HG02870 (cell line): ENCODE measurements at regions not wholly inside any gene's neighbourhood (a gene's known extent, or its start where the extent isn't known, plus 50 kb on each side); places are given as distances from the start of the nearest gene placed in this dataset.

Experiments
- ATAC-seq: cut with Tn5 transposase; IDR thresholded peaks from one replicate; pipeline ENCODE4 v1.9.1; 2021; ENCODE audit warnings: mild to moderate bottlenecking, moderate library complexity; ENCODE audit not compliant: unreplicated experiment

DNA sequence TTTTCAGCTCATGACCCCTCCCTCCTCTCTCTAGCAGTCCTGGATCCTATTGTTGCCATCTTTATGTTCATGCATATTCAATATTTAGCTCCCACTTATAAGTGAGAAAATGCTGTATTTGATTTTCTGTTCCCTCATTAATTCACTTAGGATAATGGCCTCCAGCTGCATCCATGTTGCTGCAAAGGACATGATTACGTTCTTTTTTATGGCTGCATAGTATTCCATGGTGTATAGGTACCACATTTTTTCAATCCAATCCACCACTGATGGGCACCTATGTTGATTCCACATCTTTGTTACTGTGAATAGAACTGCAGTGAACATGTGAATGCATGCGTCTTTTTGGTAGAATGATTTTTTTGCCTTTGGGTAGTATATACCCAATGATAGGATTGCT is 188.4 kb downstream of the FOXL1 start:
- no peak for ATAC-seq

DNA sequence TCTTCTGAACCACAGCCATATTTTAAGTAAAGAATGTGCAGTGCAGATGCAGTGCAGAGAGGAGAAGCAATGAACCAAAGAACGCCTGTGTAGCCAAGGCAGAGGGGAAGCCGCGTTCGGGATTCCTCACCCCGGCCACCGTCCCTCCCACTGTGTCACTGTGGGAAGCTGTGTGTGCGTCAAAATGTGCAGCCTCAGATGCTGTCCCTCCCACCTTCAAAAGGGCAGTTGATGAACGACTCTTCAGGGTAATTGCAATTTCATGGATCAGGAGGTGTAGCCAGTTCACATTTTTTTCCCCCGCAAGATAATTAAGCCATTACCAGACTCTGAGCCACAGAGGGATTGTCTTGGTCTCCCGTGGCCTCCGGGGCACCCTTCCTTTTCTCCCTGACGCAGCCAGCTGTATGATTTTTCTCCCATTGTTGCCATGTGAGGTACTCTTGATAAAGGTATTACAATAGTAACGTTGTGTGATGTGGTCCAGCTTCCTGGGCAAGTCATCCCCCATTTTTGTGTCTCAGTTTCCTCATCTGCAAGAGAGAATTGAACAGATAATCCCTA is 190.0 kb downstream of the FOXL1 start:
- no peak for ATAC-seq

DNA sequence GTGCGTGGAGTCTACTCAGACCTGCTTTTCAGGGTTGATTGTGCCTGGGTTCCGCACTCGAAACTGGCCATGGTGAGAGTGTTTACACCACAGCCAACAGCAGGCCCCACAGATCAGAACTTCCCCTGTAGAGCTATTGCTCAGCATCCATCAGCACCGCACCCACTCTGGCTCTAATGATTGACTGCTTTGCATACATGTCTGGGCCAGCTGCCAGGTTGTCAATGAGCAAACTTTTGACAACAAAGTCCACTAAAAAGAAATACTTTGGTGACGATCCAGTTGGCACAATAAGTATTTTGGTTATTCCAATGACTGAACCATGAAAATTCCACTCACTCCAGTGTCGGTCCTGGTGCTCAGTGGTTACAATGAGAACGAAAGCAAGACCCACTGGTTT is 190.7 kb downstream of the FOXL1 start:
- no peak for ATAC-seq

DNA sequence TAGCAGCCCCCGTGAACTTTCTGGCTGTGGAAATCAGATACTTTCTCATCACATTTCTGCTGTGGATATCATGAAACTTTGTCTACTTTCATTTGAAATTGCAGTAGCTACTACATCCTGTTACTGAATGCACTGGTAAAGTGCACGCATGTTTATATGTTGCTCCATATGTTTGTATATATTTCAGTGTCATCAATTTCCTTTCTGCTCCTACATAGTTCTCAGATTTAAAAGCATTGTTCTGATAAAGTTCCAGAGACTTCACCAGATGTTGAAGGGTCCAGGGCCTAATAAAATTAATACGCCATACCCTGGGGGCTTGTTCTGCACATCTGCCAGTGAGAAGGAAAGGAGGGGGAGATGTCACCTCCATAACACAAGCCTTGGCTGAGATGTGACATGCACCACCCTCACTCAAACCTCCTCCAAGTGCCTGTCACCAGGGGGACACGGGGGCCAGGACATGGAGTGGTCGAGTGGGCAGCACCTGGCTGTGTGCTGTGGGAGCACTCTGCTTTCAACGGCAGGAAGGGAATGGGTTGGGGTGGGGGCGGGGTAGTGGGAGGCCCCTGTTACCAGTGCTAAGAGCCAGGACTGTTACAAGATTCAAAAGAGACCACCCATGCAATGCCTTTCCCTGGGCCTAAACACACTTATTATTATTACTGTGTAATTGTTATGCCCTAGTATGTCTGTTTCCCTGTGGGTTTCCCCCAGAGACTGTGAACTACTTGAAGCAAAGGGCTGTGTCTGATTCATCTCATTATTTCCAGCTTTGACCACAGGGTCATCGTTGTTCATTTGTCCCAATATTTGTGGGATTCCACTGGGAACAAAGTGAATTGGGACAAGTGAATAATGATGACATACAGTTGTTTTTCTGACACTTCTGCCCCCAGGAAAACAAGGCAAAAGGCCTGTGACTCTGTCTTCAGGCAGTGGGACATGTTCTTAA is 193.4 kb downstream of the FOXL1 start:
- no peak for ATAC-seq

DNA sequence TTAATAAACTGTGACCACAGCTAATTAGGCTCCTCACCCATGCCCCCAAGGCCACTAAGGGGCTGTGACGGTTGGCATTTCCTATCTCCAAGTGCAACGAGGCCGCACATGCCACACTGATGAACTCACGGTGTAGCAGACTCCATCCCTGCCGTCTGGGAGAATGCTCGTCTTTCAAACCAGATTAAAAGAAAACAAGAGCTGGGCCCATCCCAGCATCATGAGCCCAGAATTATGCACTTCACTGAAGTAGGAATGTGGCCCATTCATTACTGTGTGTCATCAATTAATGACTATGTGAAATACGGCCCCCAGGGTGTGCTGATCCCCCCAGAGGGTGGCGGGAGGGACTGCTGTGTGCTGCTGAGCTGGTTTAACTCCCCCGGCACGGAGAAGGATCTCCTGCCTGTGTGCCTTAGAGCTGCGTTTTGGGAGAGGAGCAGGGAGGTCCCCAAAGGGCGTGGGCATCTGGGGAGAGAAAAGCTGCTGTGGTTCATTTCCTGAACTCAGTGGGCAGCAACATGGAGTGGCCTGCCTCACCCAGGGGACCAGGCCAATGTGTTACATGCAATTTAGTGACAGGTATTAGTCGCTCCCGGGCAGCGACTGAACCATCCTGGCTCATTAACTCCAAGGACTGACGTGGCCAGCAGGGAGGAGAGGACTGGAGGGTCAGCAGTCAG is 194.5 kb downstream of the FOXL1 start:
- ATAC-seq: no peak

DNA sequence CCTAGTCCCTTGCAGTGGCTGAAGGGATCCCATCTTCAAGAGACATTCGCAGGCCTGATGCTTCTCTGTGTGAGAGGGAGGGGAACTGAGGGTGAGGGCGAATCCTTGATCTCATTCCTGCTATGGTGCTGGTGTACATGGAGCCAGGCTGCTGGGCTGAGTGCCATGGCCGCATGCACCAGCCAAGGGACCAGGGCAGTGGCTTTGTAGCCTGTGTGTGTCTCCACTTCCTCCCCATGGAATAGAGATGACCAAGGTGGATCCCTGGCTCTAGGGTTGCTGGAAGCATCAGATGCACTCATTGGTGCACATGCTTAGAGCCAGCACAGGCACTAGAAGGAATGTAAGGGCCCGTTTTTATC is 195.0 kb downstream of the FOXL1 start:
- ATAC-seq: no peak

DNA sequence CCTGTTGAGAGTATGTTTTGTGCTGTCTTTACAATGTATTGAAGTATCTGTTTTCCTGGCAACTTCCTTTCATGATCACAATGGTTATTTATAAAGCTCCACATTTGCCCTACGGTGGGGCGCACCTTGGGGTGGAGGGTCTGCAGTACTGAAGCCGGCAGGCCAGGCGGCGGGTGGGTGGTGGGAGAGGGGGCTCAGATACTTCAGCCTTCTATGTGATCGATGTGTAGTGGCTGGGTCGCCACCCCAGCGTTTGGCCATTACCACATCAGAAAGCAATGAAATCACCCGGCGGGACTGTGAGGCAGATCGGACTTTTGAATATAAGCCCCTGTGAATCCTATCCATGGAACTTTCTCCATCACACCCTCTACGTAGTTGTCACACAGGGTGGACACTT is 196.6 kb downstream of the FOXL1 start:
- no peak for ATAC-seq

DNA sequence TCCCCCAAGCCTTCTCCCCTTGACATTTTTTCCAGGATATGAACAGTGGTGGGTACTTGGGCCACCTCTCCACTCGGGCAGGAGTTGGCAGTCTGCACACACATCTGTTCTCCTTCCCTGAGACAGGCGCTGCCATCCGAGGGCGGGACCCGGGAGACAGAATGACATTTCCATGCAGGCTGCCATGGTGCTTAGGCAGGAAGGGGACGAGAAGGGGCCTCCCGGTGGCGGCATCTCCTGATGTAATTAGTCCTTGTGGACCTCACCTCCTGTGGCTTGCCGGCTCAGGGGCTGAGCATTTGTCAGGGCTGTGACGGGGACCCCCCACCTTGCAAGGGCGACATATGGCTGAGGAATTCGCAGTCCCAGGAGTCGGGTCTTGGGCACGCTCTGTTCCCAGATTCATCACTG is 197.2 kb downstream of the FOXL1 start:
- no peak for ATAC-seq

DNA sequence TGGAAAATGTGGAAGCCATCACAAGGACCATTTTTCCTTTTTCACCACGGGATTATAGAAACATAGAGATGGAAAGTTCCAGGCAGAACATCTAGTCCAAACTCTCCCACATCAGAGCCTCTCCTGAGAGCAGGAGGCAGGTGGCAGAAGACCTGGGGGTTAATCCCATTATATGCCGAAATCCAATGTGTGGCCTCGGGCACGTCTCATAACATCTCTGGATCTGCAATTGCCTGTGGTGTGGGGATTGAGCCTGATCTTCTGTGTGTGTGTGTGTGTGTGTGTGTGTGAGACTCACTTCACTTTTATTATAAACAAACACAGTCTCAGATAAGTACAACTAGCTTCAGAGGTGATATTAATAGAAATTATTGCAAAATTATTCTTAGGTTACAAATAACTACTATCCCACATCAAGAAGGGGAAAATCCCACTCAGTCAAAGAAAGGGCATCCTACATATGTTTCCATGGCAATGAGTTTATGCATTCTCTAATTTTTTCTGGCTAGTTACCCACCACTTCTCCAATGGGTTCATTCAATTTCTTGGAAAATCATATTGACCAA is 199.1 kb downstream of the FOXL1 start:
- no peak for ATAC-seq

DNA sequence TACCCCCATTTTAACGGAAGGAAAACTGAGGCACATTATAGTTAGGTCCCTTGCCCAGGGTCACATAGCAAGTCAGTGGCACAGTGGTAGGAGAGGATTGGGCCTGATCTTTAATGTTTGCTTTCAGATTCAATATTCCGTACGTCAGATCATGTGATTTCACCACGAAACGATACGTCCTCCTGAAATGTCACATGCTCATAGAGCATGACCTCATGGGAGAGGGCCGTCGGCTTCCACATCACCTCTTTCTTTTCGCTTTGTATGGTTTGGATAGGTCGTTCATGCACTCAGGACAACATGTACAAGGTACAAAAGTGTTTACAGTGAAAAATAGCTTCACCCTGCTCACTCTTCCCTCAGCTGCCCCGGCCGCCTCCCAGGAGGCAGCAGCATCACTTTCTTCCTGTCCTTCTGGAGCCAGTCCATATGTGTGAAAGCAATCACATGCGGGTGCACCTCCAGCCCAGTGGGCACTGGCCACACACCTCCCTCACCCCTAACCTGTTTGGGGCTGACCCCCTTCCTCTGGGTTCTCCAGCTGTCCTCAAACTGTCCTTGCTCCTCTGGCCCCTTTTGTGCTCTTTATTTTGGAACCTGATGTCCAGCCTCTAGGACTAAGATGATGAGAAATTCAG is 199.9 kb downstream of the FOXL1 start:
- ATAC-seq: no peak

DNA sequence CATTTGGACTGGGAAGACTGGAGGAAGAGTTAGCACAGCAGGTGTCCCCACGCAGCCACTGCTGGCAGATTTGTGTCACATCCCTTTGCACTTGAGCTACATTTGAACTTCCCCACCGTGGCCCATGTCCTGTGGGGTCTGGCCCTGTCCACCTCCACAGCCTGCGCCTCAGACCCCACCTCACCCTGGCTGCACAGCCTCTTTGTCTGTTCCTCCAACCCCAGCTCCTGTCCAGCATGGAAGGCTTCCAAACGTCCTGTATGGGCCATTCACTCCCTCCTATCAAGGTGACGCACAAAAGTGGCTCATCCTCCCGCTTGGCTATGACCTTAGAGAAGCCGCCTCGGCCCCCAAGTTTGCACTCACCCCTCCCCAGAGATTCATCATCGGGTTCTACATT is 200.6 kb downstream of the FOXL1 start:
- no peak for ATAC-seq

DNA sequence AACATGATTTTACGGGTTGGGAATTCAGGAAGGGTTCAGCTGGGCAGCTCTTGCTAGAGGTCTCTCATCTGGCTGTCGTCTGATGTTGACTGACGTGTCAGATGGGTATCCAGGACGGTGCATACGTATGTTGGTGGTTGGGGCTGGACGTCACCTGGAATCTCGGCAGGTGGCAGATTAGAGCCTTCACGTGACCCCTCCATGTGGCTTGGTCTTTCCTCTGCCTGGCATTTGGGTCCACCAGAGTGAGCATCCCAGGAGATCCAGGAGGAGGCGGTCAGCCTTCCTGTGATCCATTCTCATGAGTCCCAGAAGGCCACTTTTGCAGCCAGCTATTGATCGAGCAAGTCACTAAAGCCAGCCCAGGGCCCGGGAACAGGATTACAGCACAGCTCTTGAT is 202.7 kb downstream of the FOXL1 start:
- ATAC-seq: no peak

DNA sequence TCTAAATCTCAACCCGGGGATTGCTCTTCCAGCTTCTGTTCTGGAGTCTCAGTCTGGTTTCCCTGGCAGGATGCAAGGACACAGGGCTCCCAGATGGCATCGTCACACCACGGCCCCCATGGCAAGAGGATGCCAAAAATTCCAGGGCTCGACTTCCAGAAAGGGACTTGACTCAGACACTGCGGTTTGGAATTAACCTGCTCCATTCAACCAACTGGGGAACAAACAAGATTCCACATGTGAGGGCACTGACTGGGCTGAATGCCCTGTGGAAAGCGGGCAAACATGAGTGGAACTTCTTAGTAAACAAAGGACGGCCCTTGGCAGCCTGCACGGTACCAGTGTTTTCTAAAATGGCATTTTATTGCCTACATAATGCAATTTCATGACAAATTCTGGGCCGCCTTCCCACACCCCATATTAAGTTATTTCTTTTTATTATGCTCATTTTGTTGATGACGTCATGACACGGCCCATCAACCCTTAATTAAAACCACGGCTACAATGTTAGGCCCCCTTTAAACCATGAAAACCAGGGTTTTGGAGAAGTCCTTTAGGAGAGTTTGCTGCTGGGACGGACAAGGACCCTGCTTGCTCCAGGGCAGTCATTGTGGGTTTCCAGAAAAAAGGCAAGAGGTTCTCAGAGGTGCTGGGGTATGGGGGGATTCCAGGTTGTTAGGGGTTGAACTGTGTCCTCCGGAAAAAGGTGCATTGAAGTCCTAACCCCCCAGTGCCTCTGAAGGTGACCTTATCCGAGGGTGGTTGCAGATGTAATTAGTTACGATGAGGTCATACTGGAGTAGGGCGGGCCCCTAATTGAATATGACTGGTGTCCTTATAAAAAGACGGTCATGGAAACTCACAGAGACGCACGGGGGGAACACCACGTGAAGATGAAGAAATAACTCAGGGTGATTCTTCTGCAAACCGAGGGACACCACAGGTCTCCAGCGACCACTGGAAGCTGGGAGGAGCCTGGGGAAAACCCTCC is 205.6 kb downstream of the FOXL1 start:
- ATAC-seq: no peak

DNA sequence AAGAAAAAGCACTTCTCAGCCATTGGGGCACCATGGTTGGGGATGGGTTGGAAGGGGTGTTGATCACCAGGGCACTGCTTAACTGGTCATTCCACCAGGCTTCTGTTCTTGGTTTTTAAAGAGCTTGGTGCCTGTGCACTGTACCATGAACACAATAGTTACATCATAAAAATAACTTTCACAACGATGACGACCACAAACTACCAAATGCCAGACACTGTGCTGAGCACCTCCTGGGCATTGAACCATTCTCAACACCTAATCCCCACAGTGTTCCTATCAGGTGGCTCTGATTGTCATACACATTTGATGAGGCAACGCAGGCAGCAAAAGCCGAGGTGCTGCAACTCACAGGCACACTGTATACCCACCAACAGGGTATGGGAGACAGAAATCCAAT is 208.0 kb downstream of the FOXL1 start:
- ATAC-seq: no peak

DNA sequence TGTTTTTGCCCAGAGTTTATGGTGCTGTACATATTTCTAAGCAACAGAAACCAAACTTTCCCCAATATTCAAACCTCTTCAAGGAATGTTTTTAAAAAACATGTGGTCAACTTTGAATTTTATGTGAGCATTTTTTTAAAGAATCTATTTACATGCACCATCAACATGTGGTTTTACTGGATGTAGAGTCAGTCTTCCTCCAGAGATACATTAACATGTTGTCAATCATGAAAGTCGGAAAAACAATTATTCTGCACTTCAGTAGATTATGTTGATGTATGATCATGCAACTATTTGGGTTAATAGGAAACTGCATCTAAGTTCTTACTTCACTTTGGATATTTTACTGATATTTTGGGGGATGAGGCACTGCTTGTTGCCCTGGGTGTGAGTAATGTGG is 208.6 kb downstream of the FOXL1 start:
- no peak for ATAC-seq

DNA sequence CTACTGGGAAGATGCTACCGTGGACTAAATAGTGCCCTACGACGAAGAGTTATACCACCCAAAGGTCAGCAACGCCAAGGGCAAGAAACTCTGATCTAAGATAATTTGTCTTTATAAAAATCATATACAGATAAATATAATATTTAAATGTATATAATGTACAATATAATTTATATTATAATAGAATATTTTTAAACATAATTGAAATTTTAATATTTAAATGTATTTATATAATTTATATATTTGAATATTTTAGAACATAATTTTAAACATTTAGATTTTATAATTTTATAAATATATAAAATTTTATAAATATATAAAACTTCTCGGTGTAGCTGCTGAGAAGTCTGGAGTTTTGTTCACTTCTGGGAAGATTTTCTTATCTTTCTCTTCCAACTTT is 209.2 kb downstream of the FOXL1 start:
- no peak for ATAC-seq

DNA sequence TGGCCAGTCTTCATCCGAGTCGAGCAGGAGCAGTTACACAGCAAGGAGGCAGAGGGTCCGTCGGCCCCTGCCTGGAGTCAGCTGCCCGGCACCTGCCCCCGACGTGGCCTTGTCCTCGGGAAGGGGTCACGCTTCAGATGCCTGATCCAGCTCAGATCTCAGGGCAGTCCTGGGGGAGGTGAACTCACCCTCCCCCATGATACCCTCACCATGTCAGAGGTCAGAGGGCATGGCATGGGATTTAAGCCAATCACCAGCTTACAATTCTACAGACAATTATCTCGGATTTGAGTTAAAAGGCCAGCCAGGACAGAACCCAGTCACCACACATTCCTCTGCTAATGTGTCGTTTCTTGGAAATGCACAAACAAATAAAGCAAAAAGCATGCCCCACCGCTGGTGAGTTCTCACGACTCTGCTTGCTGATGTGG is 211.3 kb downstream of the FOXL1 start:
- no peak for ATAC-seq

DNA sequence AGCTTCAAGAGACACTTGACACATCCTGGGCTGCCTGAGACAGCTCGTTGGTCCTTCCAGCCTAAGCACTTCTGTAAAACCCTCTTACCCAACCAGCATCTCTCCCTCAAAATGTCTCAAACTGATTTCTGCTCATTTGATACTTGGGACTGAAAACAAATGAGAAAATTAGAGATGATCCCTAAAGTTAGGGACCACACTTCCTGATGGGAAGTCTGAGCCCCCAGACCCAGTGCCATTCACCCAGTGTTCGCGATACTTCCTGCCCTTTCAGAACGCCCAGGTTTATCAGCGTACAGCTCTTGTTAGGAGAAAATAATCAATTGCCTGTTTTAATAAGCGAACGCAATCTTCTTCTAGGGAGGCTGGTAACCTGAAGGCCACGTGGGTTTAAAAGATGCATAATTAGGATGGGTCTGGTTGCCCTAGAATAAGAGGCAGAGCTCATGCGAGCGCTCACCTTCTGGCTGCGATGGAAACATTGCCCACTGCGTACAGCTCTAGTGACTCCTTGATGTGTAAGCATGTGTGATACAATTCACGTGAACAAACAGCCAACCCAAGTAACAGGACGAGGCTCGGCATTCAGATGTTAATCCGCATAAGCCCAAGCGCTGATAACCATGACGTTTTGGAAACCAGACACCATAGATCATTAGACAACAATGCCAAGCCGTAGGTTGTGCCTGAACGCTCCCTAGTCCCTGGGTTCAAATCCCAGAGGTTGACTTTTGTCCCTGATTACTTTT is 213.1 kb downstream of the FOXL1 start:
- no peak for ATAC-seq

DNA sequence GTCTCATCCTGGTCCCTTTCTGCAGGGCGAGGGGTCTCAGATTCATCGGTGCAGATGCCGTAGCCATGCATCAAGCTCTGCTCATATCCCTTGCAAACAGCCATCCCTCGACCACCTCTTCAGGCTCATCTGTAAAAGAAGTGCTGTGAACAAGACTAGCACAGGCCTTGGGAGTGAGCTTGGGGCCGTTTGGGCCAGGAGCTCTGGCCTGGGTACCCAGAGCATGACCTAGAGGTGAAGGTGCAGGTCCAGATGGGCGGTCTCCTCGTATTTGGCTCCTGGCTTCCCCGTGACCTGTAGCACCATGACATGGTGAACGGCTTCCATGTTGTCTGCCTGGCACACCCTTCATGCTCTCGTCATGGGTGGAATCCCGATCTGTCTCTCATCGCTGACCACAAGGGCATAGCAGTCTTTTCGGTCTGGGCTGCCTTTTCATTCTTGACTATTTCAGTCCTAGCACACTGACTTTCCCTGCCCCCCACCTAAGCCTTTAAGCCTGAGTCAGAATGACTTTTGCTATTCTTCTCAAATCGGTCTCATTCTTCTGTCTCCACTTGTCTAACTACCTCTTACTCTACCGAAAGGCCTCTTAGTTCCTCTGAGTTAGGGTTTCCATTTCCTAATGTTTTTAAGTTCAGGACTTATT is 216.0 kb downstream of the FOXL1 start:
- no peak for ATAC-seq
